Large intestine (tissue), 3 donors: ENCODE measurements at regions not wholly inside any gene's neighbourhood (a gene's known extent, or its start where the extent isn't known, plus 50 kb on each side); places are given as distances from the start of the nearest gene placed in this dataset.

ENCODE experiments used
- DNase-seq, 2 donors: peaks; one replicate each; pipeline versions ENCODE4 v3.0.0 to v3.0.0-alpha.2; 2013
- H3K27ac ChIP-seq: one replicate; pipeline ENCODE4 v1.5.1; 2013; ENCODE audit warnings: low read length
- H3K27me3 ChIP-seq: 2 replicates; pipeline ENCODE4 v1.6.1; 2013; ENCODE audit warnings: low read length; ENCODE audit not compliant: control insufficient read depth, insufficient read depth
- H3K36me3 ChIP-seq: 2 replicates; pipeline ENCODE4 v1.6.1; 2013; ENCODE audit warnings: low read length; ENCODE audit not compliant: control insufficient read depth, insufficient read depth
- H3K4me1 ChIP-seq: one replicate; pipeline ENCODE4 v1.6.1; 2013; ENCODE audit warnings: low read length; ENCODE audit not compliant: control insufficient read depth, insufficient read depth
- H3K4me3 ChIP-seq: one replicate; pipeline ENCODE4 v1.5.1; 2013; ENCODE audit warnings: low read length
- H3K9me3 ChIP-seq: one replicate; pipeline ENCODE4 v1.6.1; 2013; ENCODE audit warnings: mild to moderate bottlenecking, low read depth, low read length, moderate library complexity; ENCODE audit not compliant: control insufficient read depth
- WGBS: methylation state at CpG from one replicate; pipeline ENCODE4 v1.1.5; 2013; ENCODE audit warnings: low lambda C conversion rate; ENCODE audit not compliant: insufficient coverage; 5-methylcytosine and 5-hydroxymethylcytosine counted together

GRCh38 chr6:53216301-53216700 lies 67.7 kb upstream of the GCM1 start:
- no peaks in the 10 kb centered on the region for H3K27me3 ChIP-seq
- no peaks in the 10 kb centered on the region for H3K36me3 ChIP-seq
- WGBS: 100% methylated on average over 1 of the region's 5 CpGs
- no peak overlapping the region for H3K4me3 ChIP-seq
- no peak for DNase-seq
- H3K4me1 ChIP-seq: no peaks in the 10 kb centered on the region
- no peak overlapping the region for H3K27ac ChIP-seq
- H3K9me3 ChIP-seq: no peaks in the 10 kb centered on the region

DNA sequence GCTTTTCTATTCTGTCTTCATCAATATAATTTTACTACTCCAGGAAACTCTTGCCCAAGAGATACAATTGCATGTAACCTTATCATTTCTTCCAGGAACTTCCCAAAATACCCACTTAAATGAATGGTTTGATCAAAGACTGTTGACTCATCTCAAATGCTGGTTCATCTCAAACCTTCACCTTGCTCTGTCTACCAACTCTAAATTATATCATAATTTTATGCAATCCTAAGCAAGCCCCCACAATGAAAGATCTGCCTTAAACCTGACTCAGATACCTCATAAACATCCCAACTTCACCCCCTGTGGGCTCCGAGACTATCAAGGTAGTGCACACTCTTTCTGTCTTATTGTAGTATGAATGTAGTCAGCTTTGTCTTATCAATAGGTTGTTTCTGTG lies 65.5 kb upstream of the GCM1 start:
- Histone ChIP-seq H3K9me3 (no peaks in the 10 kb centered on the region), H3K27me3 (no peaks in the 10 kb centered on the region), H3K27ac (no peak overlapping the region), H3K4me3 (no peak overlapping the region), H3K36me3 (no peaks in the 10 kb centered on the region), H3K4me1 (no peaks in the 10 kb centered on the region)
- DNase-seq: no peak
- WGBS: no CpG with 5 or more reads among the region's 1 CpG

DNA sequence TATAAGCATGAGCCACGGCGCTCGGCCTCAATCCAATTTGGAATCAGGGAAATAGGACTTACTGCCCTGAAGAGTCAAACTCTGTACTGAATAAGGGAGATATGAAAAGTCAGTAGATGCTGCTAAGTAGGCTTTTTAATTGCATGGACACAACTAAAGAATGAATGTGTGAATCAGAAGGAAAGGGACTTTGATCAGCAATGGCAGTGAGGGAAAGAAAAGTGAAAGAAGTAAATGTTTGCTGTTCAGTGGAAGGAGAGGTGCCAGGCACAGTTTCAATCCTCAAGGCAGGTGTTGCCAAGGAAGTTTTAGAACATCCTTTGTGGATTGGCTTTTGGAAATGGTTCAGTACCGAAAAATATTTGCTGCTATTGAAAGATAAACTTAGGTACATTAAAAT lies 62.2 kb upstream of the GCM1 start:
- no peaks in the 10 kb centered on the region for H3K4me1 ChIP-seq
- no CpG with 5 or more reads among the region's 4 CpGs for WGBS
- H3K27me3 ChIP-seq: no peaks in the 10 kb centered on the region
- no peaks in the 10 kb centered on the region for H3K36me3 ChIP-seq
- H3K27ac ChIP-seq: no peak overlapping the region
- no peak overlapping the region for H3K4me3 ChIP-seq
- H3K9me3 ChIP-seq: no peaks in the 10 kb centered on the region
- DNase-seq: peak; percentile 18 to 64

DNA sequence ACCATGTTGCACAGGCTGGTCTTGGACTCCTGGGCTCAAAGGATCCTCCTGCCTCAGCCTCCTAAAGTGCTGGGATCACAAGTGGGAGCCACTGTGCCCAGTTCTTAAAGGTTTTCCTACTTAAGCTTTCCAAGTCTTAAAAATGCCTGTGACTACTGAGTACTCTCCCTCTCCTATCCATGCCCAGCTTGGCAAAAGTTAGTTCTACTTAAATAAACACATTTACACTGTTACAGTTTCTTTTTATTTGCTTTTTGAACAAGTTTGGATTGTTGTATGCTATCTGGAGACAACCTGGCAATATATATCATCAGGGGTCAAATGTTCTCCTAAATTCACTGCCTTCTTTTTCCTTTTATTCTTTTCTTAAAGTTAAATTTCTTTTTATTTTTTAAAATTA lies 61.0 kb upstream of the GCM1 start:
- Histone ChIP-seq H3K9me3 (no peaks in the 10 kb centered on the region), H3K4me3 (no peak overlapping the region)

DNA sequence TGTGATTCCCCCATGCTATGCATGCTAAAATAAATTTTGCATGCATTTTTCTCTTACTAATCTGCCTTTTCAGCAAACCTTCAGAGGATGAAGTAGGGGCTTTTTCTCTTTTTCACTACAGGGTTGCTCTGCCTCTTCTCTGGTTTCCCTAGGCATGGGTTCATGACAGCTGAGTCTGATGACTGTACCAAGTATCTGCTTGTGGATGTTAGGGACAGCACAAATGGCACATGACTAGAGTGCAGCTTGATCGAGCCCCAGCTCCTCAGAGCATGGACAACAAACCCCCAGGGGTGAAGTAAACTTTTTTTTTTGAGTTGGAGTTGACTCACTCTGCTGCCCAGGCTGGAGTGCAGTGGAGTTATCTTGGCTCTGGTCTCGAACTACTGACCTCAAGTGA lies 57.1 kb upstream of the GCM1 start:
- Histone ChIP-seq H3K9me3 (no peaks in the 10 kb centered on the region), H3K4me1 (no peaks in the 10 kb centered on the region), H3K36me3 (no peaks in the 10 kb centered on the region), H3K4me3 (no peak overlapping the region), H3K27me3 (no peaks in the 10 kb centered on the region), H3K27ac (no peak overlapping the region)
- no peak for DNase-seq
- WGBS: no CpG with 5 or more reads among the region's 2 CpGs

More for the DNA sequence above, 61.0 kb upstream of the GCM1 start:
- Histone ChIP-seq H3K27ac (no peak overlapping the region), H3K4me1 (no peaks in the 10 kb centered on the region), H3K36me3 (no peaks in the 10 kb centered on the region), H3K27me3 (no peaks in the 10 kb centered on the region)
- DNase-seq: no peak

GRCh38 chr6:53203483-53203882 lies 54.8 kb upstream of the GCM1 start:
- Histone ChIP-seq H3K36me3 (no peaks in the 10 kb centered on the region), H3K27ac (no peak overlapping the region), H3K4me1 (no peaks in the 10 kb centered on the region), H3K4me3 (no peak overlapping the region), H3K27me3 (no peaks in the 10 kb centered on the region), H3K9me3 (no peaks in the 10 kb centered on the region)
- WGBS: no CpG with 5 or more reads among the region's 3 CpGs
- DNase-seq: no peak

GRCh38 chr6:53202052-53202451 lies 53.4 kb upstream of the GCM1 start:
- H3K27me3 ChIP-seq: no peaks in the 10 kb centered on the region
- H3K4me1 ChIP-seq: no peaks in the 10 kb centered on the region
- no peak overlapping the region for H3K27ac ChIP-seq
- no peaks in the 10 kb centered on the region for H3K9me3 ChIP-seq
- H3K4me3 ChIP-seq: no peak overlapping the region
- H3K36me3 ChIP-seq: no peaks in the 10 kb centered on the region
- WGBS: 100% methylated on average over 1 of the region's 1 CpG
- no peak for DNase-seq

GRCh38 chr6:53201270-53201669 lies 52.6 kb upstream of the GCM1 start:
- Histone ChIP-seq H3K36me3 (no peaks in the 10 kb centered on the region), H3K9me3 (no peaks in the 10 kb centered on the region), H3K27ac (no peak overlapping the region), H3K27me3 (no peaks in the 10 kb centered on the region), H3K4me1 (no peaks in the 10 kb centered on the region), H3K4me3 (no peak overlapping the region)
- no peak for DNase-seq

DNA sequence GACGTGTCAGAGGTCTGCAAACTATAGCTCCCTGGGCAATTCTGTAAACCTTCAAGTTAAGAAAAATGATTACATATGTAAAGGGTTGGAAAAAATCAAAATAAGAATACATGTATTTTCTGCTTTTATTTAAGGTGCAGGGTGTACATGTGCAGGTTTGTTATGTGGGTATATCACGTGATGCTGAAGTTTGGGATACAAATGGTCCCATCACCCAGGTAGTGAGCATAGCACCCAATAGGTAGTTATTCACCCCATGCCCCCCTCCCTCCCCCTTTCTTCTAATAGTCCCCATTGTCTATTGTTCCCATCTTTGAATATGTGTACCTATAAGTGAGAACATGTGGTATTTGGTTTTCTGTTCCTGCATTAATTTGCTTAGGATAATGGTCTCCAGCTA lies 51.1 kb upstream of the GCM1 start:
- Histone ChIP-seq H3K4me1 (no peaks in the 10 kb centered on the region), H3K36me3 (no peaks in the 10 kb centered on the region), H3K4me3 (no peak overlapping the region), H3K27ac (no peak overlapping the region), H3K9me3 (no peaks in the 10 kb centered on the region), H3K27me3 (no peaks in the 10 kb centered on the region)
- no peak for DNase-seq
- no CpG with 5 or more reads among the region's 2 CpGs for WGBS

DNA sequence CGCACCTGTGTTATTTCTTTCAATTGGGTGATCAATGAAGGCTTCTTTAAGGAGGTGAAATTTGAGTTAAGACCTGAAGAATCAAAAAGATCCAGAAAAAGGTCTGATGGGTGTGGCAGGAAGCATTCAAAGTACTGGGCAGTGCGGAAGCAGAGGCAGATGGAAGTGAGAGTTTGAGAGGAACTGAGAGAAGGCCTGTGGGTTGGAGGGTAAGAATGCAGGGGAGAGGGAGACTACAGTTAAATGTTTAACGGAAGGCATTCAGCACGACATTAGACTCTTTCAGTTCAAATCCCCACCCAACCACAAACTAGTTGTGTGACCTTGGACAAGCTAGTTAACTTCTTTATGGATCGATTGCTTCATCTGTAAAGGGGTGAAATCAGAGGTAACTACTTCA lies 50.5 kb upstream of the GCM1 start:
- Histone ChIP-seq H3K27ac (no peak overlapping the region), H3K4me3 (no peak overlapping the region), H3K9me3 (no peaks in the 10 kb centered on the region), H3K27me3 (no peaks in the 10 kb centered on the region), H3K36me3 (no peaks in the 10 kb centered on the region), H3K4me1 (no peaks in the 10 kb centered on the region)
- no peak for DNase-seq
- WGBS: 79% methylated on average over 2 of the region's 5 CpGs
